Fibroblast of pulmonary artery (primary cell): ENCODE measurements at regions not wholly inside any gene's neighbourhood (a gene's known extent, or its start where the extent isn't known, plus 50 kb on each side); places are given as distances from the start of the nearest gene placed in this dataset.

Experiments
- DNase-seq: peaks from one replicate; pipeline ENCODE4 v3.0.0-alpha.2; 2010; ENCODE audit warnings: low read depth
- H3K4me3 ChIP-seq: replicated peaks from 2 replicates; pipeline ENCODE4 v1.5.1; 2011; ENCODE audit warnings: low read depth, mild to moderate bottlenecking, control low read depth, low read length, moderate library complexity
- CTCF ChIP-seq: IDR thresholded peaks from 2 replicates; pipeline ENCODE4 v1.5.1; 2011; ENCODE audit warnings: mild to moderate bottlenecking, control low read depth, low read length, inconsistent platforms; ENCODE audit errors: missing control alignments

GRCh38 chr11:92822410-92822809 lies 147.0 kb upstream of the MTNR1B start:
- no peak overlapping the region for H3K4me3 ChIP-seq
- no peak for DNase-seq
- no peak for TF ChIP-seq CTCF

- H3K4me3 ChIP-seq: no peak overlapping the region
- TF ChIP-seq CTCF: no peak
- no peak for DNase-seq
Observed at GRCh38 chr11:92826136-92826535, 143.3 kb upstream of the MTNR1B start.

GRCh38 chr11:92826603-92827002 lies 142.8 kb upstream of the MTNR1B start:
- DNase-seq: no peak
- TF ChIP-seq CTCF: no peak
- no peak overlapping the region for H3K4me3 ChIP-seq

- DNase-seq: no peak
- no peak overlapping the region for H3K4me3 ChIP-seq
- TF ChIP-seq CTCF: no peak
Observed at GRCh38 chr11:92827132-92827531, 142.3 kb upstream of the MTNR1B start.

- no peak for TF ChIP-seq CTCF
- DNase-seq: no peak
- H3K4me3 ChIP-seq: no peak overlapping the region
Observed at GRCh38 chr11:92828556-92828955, 140.9 kb upstream of the MTNR1B start.

GRCh38 chr11:92829121-92829520 lies 140.3 kb upstream of the MTNR1B start:
- H3K4me3 ChIP-seq: no peak overlapping the region
- TF ChIP-seq CTCF: no peak
- no peak for DNase-seq

- TF ChIP-seq CTCF: no peak
- DNase-seq: no peak
- H3K4me3 ChIP-seq: no peak overlapping the region
Observed at GRCh38 chr11:92829671-92830070, 139.8 kb upstream of the MTNR1B start.
